GM12878 (cell line): ENCODE measurements at regions not wholly inside any gene's neighbourhood (a gene's known extent, or its start where the extent isn't known, plus 50 kb on each side); places are given as distances from the start of the nearest gene placed in this dataset.

Experiments used
- ATAC-seq: fragments of 200-7000 bp; cut with Tn5 transposase; 3 replicates; pipeline ENCODE4 v1.9.1; 2020; ENCODE audit warnings: mild to moderate bottlenecking, moderate library complexity
- BruUV-seq: library from RNA; stranded (reverse); fragments of 400-500 nt; replicated peaks from 2 replicates; lab custom pipeline; 2021; lab: Mats Ljungman, UMichigan
- CTCF ChIA-PET: fragments of 300-600 bp; sonication (Branson Sonifier 250); formaldehyde crosslinking; extraction: SDS; loops from one replicate; lab custom pipeline; 2021; ENCODE audit warnings: inconsistent platforms; lab: Yijun Ruan, JAX
- POLR2A ChIA-PET: fragments of 350-600 bp; formaldehyde crosslinking; extraction: SDS; loops from one replicate; lab custom pipeline; 2021; ENCODE audit warnings: inconsistent platforms; lab: Charles Lee
- RAD21 ChIA-PET: fragments of 300-600 bp; sonication (Branson Sonifier 250); formaldehyde crosslinking; loops from one replicate; lab custom pipeline; 2023; ENCODE audit warnings: antibody characterized with exemption; ENCODE audit not compliant: unreplicated experiment; lab: Charles Lee
- SMC1A ChIA-PET: fragments of 300-600 bp; sonication (Branson Sonifier 250); formaldehyde crosslinking; loops from one replicate; lab custom pipeline; 2023; ENCODE audit not compliant: unreplicated experiment, uncharacterized antibody; lab: Charles Lee
- DNase-seq: peaks from one replicate; pipeline ENCODE4 v3.0.0-alpha.2; 2011; ENCODE audit warnings: low read depth, low spot score
- FAIRE-seq: peaks from 3 replicates; lab custom pipeline; 2011; peaks lifted over from hg19 to GRCh38; lab: Jason Lieb, UNC
- H2AFZ ChIP-seq: 2 replicates; pipeline ENCODE4 v1.6.0; 2011; ENCODE audit warnings: low read depth, low read length, control low read depth; ENCODE audit not compliant: control insufficient read depth
- H3K27ac ChIP-seq: 2 replicates; pipeline ENCODE4 v1.5.1; 2011; ENCODE audit warnings: control low read depth; ENCODE audit not compliant: control insufficient read depth, insufficient read depth
- H3K27me3 ChIP-seq, 2 experiments: replicated peaks in 1 of 2; 2 replicates each; pipeline versions ENCODE4 v1.6.0 to v1.6.1; 2011; ENCODE audit warnings: low read length in 1 of 2; ENCODE audit not compliant: control insufficient read depth in 2 of 2, insufficient read depth in 2 of 2
- H3K36me3 ChIP-seq, 2 experiments: 2 replicates each; pipeline ENCODE4 v1.5.1; 2011; ENCODE audit warnings: low read length in 1 of 2; ENCODE audit not compliant: control insufficient read depth in 2 of 2, insufficient read depth in 2 of 2
- H3K4me1 ChIP-seq: 2 replicates; pipeline ENCODE4 v1.6.1; 2011; ENCODE audit warnings: mild to moderate bottlenecking, low read length, moderate library complexity, mixed read lengths; ENCODE audit not compliant: control insufficient read depth, insufficient read depth
- H3K4me2 ChIP-seq: 2 replicates; pipeline ENCODE4 v1.6.0; 2011; ENCODE audit warnings: control low read depth; ENCODE audit not compliant: control insufficient read depth, insufficient read depth
- H3K4me3 ChIP-seq: fragments of 200-600 bp; sonication (generic); 2 replicates; pipeline ENCODE4 v1.5.1; 2016
- H3K79me2 ChIP-seq: 2 replicates; pipeline ENCODE4 v1.6.0; 2011; ENCODE audit warnings: low read length; ENCODE audit not compliant: control insufficient read depth, insufficient read depth
- H3K9ac ChIP-seq: 2 replicates; pipeline ENCODE4 v1.8.0; 2011; ENCODE audit warnings: low read length, control low read depth, mixed read lengths; ENCODE audit not compliant: control insufficient read depth, insufficient read depth
- H3K9me3 ChIP-seq: replicated peaks from 3 replicates; pipeline ENCODE4 v1.5.1; 2011; ENCODE audit warnings: mild to moderate bottlenecking, low read length; ENCODE audit not compliant: control insufficient read depth, insufficient read depth
- H4K20me1 ChIP-seq: 2 replicates; pipeline ENCODE4 v1.6.0; 2011; ENCODE audit not compliant: control insufficient read depth, insufficient read depth
- CBFB ChIP-seq: IDR thresholded peaks from 2 replicates; pipeline ENCODE4 v1.6.1; 2016; ENCODE audit warnings: antibody characterized with exemption, low read depth
- CHD2 ChIP-seq: IDR thresholded peaks from 2 replicates; pipeline ENCODE4 v1.6.1; 2011; ENCODE audit warnings: low read depth, low read length, improper control_type of control experiment, borderline replicate concordance
- CREB1 ChIP-seq: IDR thresholded peaks from 2 replicates; pipeline ENCODE4 v1.6.1; 2012; ENCODE audit warnings: low read depth, mild to moderate bottlenecking, inconsistent platforms
- EED ChIP-seq: sonication (generic); IDR thresholded peaks from 2 replicates; pipeline ENCODE4 v1.6.1; 2016; ENCODE audit warnings: antibody characterized with exemption, low read depth
- MAX ChIP-seq: IDR thresholded peaks from 2 replicates; pipeline ENCODE4 v1.6.1; 2012; ENCODE audit warnings: low read depth, low read length, improper control_type of control experiment
- NR2C1 ChIP-seq: fragments of 450-650 bp; IDR thresholded peaks from 2 replicates; pipeline ENCODE4 v1.6.1; 2017; ENCODE audit warnings: antibody characterized with exemption, mild to moderate bottlenecking, moderate library complexity
- NRF1 ChIP-seq: conservative IDR thresholded peaks from 2 replicates; pipeline ENCODE4 v1.6.1; 2011; ENCODE audit warnings: mild to moderate bottlenecking, low read depth, low read length, improper control_type of control experiment
- PAX8 ChIP-seq: fragments of 450-650 bp; IDR thresholded peaks from 2 replicates; pipeline ENCODE4 v1.6.1; 2017; ENCODE audit warnings: mild to moderate bottlenecking, moderate library complexity
- PKNOX1 ChIP-seq: fragments of 450-650 bp; IDR thresholded peaks from 2 replicates; pipeline ENCODE4 v1.6.1; 2016; ENCODE audit warnings: mild to moderate bottlenecking
- RAD51 ChIP-seq: fragments of 450-650 bp; IDR thresholded peaks from 2 replicates; pipeline ENCODE4 v1.6.1; 2016; ENCODE audit warnings: moderate library complexity, mild to moderate bottlenecking, inconsistent platforms
- SMARCA5 ChIP-seq: fragments of 450-650 bp; IDR thresholded peaks from 2 replicates; pipeline ENCODE4 v1.6.1; 2017; ENCODE audit warnings: mild to moderate bottlenecking
- SRF ChIP-seq, 2 experiments: IDR thresholded peaks; 2 replicates each; pipeline ENCODE4 v1.6.1; 2011; ENCODE audit warnings: low read depth in 2 of 2, low read length in 2 of 2, mild to moderate bottlenecking in 1 of 2, moderate library complexity in 1 of 2
- STAT3 ChIP-seq: IDR thresholded peaks from 2 replicates; pipeline ENCODE4 v1.6.1; 2011; ENCODE audit warnings: low read depth, low read length, improper control_type of control experiment
- SUZ12 ChIP-seq: fragments of 200-600 bp; sonication (generic); IDR thresholded peaks from one replicate; pipeline ENCODE4 v1.6.1; 2018; ENCODE audit warnings: antibody characterized with exemption, mild to moderate bottlenecking; ENCODE audit not compliant: unreplicated experiment
- TBL1XR1 ChIP-seq: IDR thresholded peaks from 2 replicates; pipeline ENCODE4 v1.6.1; 2012; ENCODE audit warnings: low read depth, low read length, improper control_type of control experiment
- TCF7 ChIP-seq: IDR thresholded peaks from 2 replicates; pipeline ENCODE4 v1.6.1; 2014; ENCODE audit warnings: antibody characterized with exemption, borderline replicate concordance
- ZNF217 ChIP-seq: fragments of 450-650 bp; IDR thresholded peaks from 2 replicates; pipeline ENCODE4 v1.6.1; 2017; ENCODE audit warnings: antibody characterized with exemption, mild to moderate bottlenecking
- ZNF384 ChIP-seq: IDR thresholded peaks from 2 replicates; pipeline ENCODE4 v1.6.1; 2012; ENCODE audit warnings: low read depth, mild to moderate bottlenecking, low read length, improper control_type of control experiment, borderline replicate concordance
- ZNF687 ChIP-seq: fragments of 450-650 bp; IDR thresholded peaks from 2 replicates; pipeline ENCODE4 v1.6.1; 2017; ENCODE audit warnings: mild to moderate bottlenecking, moderate library complexity
- WGBS: methylation state at CpG from one replicate; pipeline ENCODE4 v1.1.6; 2016; ENCODE audit warnings: low lambda C conversion rate; ENCODE audit not compliant: insufficient replicate concordance, insufficient coverage; ENCODE audit errors: missing lambda C conversion rate; 5-methylcytosine and 5-hydroxymethylcytosine counted together
- in situ Hi-C: fragments of 300-500 bp; cut with MboI; formaldehyde crosslinking; loops from 9 replicates; pipeline ENCODE4 v1.14.3; 2018; ENCODE audit warnings: mixed read lengths
- intact Hi-C: fragments of 100-400 bp; cut with micrococcal nuclease; formaldehyde crosslinking; loops from one replicate; pipeline ENCODE4 v1.14.2; 2022; ENCODE audit not compliant: unreplicated experiment

GRCh38 chr16:7912132-7912531, 579.5 kb downstream of the RBFOX1 start (continued):
- no peak for TF ChIP-seq NRF1
- TF ChIP-seq EED: no peak
- no peak for TF ChIP-seq SRF (IDR thresholded peaks at IDR 0.05; ENCODE audit: low read depth in 2 of 2, low read length in 2 of 2)
- no peak for TF ChIP-seq CHD2

GRCh38 chr16:7910116-7910515, 577.5 kb downstream of the RBFOX1 start:
- Histone ChIP-seq H2AFZ (no peak overlapping the region), H3K79me2 (no peaks in the 10 kb centered on the region), H3K9ac (no peak overlapping the region), H3K4me1 (no peaks in the 10 kb centered on the region), H3K9me3 (no peaks in the 10 kb centered on the region), H3K4me3 (no peak overlapping the region), H3K27me3 (no peaks in the 10 kb centered on the region), H4K20me1 (no peaks in the 10 kb centered on the region), H3K4me2 (no peak overlapping the region), H3K27ac (no peak overlapping the region), H3K36me3 (no peaks in the 10 kb centered on the region)
- in situ Hi-C loops: loop anchor here (25.0 kb wide), 1 partner anchor 98 kb away; no protein-coding TSS in a partner anchor
- no TSS peak for BruUV-seq
- ChIA-PET CTCF (no interaction called here), RAD21 (no interaction called here), SMC1A (no interaction called here), POLR2A (no interaction called here)
- 36% methylated on average over 7 of the region's 7 CpGs for WGBS
- no peak for TF ChIP-seq MAX
- no peak for TF ChIP-seq SMARCA5
- no peak for TF ChIP-seq RAD51
- TF ChIP-seq CBFB: no peak
- no peak for TF ChIP-seq SUZ12
- no peak for TF ChIP-seq SRF (IDR thresholded peaks at IDR 0.05; ENCODE audit: low read depth in 2 of 2, low read length in 2 of 2)
- no peak for TF ChIP-seq CREB1
- no peak for TF ChIP-seq TBL1XR1
- no peak for TF ChIP-seq TCF7
- no peak for TF ChIP-seq ZNF217
- no peak for TF ChIP-seq NR2C1
- no peak for TF ChIP-seq ZNF384
- no peak for TF ChIP-seq PAX8
- no peak for TF ChIP-seq STAT3
- TF ChIP-seq ZNF687: no peak
- TF ChIP-seq PKNOX1: no peak
- intact Hi-C loops: no loop called here
- FAIRE-seq: no peak
- no peak for DNase-seq
- no peak for ATAC-seq
